ENCODE measurements at regions not wholly inside any gene's neighbourhood (a gene's known extent, or its start where the extent isn't known, plus 50 kb on each side); places are given as distances from the start of the nearest gene placed in this dataset.

- no peak for TF ChIP-seq ZNF592 (IDR thresholded peaks at IDR 0.05)
- no peak for TF ChIP-seq ASH2L (IDR thresholded peaks at IDR 0.05; ENCODE audit: borderline replicate concordance, low read depth)
- no peak for TF ChIP-seq GATAD2B (conservative IDR thresholded peaks at IDR 0.05; ENCODE audit: low read depth)
- TF ChIP-seq MTA3 (IDR thresholded peaks at IDR 0.05; ENCODE audit: borderline replicate concordance, low read length): no peak
These were observed 173.3 kb upstream of the WWC1 start (continued) for GRCh38 chr5:168118042-168118668.

GRCh38 chr5:168120401-168121137 lies 170.9 kb upstream of the WWC1 start:
- intact Hi-C loops (cut with micrococcal nuclease; ENCODE audit: unreplicated experiment) (no loop called here), in situ Hi-C loops (cut with MboI) (no loop called here)
- Histone ChIP-seq H3K27me3 (replicated peaks in 1 of 2; ENCODE audit: control insufficient read depth in 2 of 2, insufficient read depth in 2 of 2, low read length in 1 of 2) (no peaks in the 10 kb centered on the region; a peak in 1 of 4 replicates), H3K4me1 (ENCODE audit: control insufficient read depth, insufficient read depth, low read length) (peaks cover 10% of the 10 kb centered on the region), H3K9me3 (replicated peaks; ENCODE audit: control insufficient read depth, insufficient read depth, low read length) (no peaks in the 10 kb centered on the region), H3K4me3 (no peak overlapping the region), H3K36me3 (ENCODE audit: control insufficient read depth in 2 of 2, insufficient read depth in 2 of 2, low read length in 1 of 2) (no peaks in the 10 kb centered on the region), H3K79me2 (ENCODE audit: control insufficient read depth, insufficient read depth, low read length) (no peaks in the 10 kb centered on the region), H3K4me2 (ENCODE audit: control insufficient read depth, insufficient read depth) (no peak overlapping the region), H2AFZ (ENCODE audit: control insufficient read depth, low read depth, low read length) (no peak overlapping the region), H4K20me1 (ENCODE audit: control insufficient read depth, insufficient read depth) (no peaks in the 10 kb centered on the region), H3K27ac (ENCODE audit: control insufficient read depth, insufficient read depth) (no peak overlapping the region), H3K9ac (ENCODE audit: control insufficient read depth, insufficient read depth, low read length) (no peak overlapping the region)
- DNase-seq (ENCODE audit: low read depth, low spot score): no peak
- ChIA-PET POLR2A (no interaction called here), CTCF (interaction anchor here (0.6 to 1.7 kb wide), 3 partner anchors 73 to 100 kb away, joined by 3 to 5 read pairs (median 3); no protein-coding TSS in a partner anchor), RAD21 (ENCODE audit: unreplicated experiment) (no interaction called here), SMC1A (ENCODE audit: uncharacterized antibody, unreplicated experiment) (no interaction called here)
- ATAC-seq: no peak
- TF ChIP-seq RCOR1 (conservative IDR thresholded peaks at IDR 0.05; ENCODE audit: low read depth, low read length) (no peak), CBX5 (IDR thresholded peaks at IDR 0.05; ENCODE audit: low read depth) (no peak)
- BruUV-seq (replicated peaks): no TSS peak
- 42% methylated on average over 10 of the region's 10 CpGs for WGBS (ENCODE audit: insufficient coverage, insufficient replicate concordance, low lambda C conversion rate, missing lambda C conversion rate)
- FAIRE-seq: no peak

Data from GM12878 (cell line).